ENCODE measurements at regions not wholly inside any gene's neighbourhood (a gene's known extent, or its start where the extent isn't known, plus 50 kb on each side); places are given as distances from the start of the nearest gene placed in this dataset.

DNA sequence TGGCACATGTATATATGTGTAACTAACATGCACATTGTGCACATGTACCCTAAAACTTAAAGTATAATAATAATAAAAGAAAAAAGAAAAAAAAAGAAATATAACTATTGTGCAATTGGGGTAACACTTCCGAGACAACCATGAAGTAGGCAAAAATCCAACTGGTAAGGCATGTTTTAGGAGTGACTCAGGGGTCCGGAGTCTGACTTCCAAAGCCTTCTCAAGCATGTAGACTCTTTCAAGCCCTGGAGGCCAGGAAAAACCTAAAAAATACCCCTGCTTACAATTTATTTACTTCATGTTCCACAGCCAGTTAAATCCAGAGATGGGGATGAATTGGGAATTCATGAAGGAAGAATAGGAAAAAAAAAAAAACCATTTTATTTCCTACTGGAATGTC is 161.3 kb upstream of the PHACTR1 start (continued):
- TF ChIP-seq, protein P1, sequence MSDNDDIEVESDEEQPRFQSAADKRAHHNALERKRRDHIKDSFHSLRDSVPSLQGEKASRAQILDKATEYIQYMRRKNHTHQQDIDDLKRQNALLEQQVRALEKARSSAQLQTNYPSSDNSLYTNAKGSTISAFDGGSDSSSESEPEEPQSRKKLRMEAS (IDR thresholded peaks at IDR 0.05) = no peak
- TF ChIP-seq EP300 (IDR thresholded peaks at IDR 0.05; ENCODE audit: borderline replicate concordance in 1 of 2, low read depth in 2 of 2, low read length in 2 of 2) (no peak), SP2 (IDR thresholded peaks at IDR 0.05; ENCODE audit: low read length) (no peak), SRF (IDR thresholded peaks at IDR 0.05; ENCODE audit: low read depth, low read length) (no peak), SAP30 (IDR thresholded peaks at IDR 0.05; ENCODE audit: insufficient read depth, insufficient replicate concordance, low read length) (no peak), CTBP2 (IDR thresholded peaks at IDR 0.05; ENCODE audit: borderline replicate concordance, insufficient read depth, insufficient read length, low read length) (no peak), YY1 (IDR thresholded peaks at IDR 0.05; ENCODE audit: low read depth, low read length) (no peak), SP4 (IDR thresholded peaks at IDR 0.05; ENCODE audit: low read length) (no peak), EZH2 (IDR thresholded peaks at IDR 0.05; ENCODE audit: low read depth, low read length, severe bottlenecking) (no peak), TAF1 (IDR thresholded peaks at IDR 0.05; ENCODE audit: low read depth, low read length) (no peak)
- TF ChIP-seq, protein P2, sequence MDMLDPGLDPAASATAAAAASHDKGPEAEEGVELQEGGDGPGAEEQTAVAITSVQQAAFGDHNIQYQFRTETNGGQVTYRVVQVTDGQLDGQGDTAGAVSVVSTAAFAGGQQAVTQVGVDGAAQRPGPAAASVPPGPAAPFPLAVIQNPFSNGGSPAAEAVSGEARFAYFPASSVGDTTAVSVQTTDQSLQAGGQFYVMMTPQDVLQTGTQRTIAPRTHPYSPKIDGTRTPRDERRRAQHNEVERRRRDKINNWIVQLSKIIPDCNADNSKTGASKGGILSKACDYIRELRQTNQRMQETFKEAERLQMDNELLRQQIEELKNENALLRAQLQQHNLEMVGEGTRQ (IDR thresholded peaks at IDR 0.05; ENCODE audit: low read length) = no peak

Measured in H1 (cell line).